ENCODE measurements at regions not wholly inside any gene's neighbourhood (a gene's known extent, or its start where the extent isn't known, plus 50 kb on each side); places are given as distances from the start of the nearest gene placed in this dataset.

- Histone ChIP-seq H3F3A (ENCODE audit: low read length, unreplicated experiment) (no peaks in the 10 kb centered on the region), H3K4me3 (ENCODE audit: low read length) (no peak overlapping the region), H3K27ac (ENCODE audit: low read length) (no peak overlapping the region), H3K27me3 (ENCODE audit: low read length) (peaks cover 18% of the 10 kb centered on the region; the same call in 1 of the 2 replicates), H4K20me1 (ENCODE audit: low read length) (no peaks in the 10 kb centered on the region), H3K4me2 (ENCODE audit: low read length) (no peak overlapping the region), H2AFZ (ENCODE audit: low read length) (no peak overlapping the region), H3K4me1 (ENCODE audit: insufficient read depth, low read length) (no peaks in the 10 kb centered on the region), H3K9ac (ENCODE audit: low read length) (no peak overlapping the region), H3K36me3 (ENCODE audit: low read depth, low read length) (no peaks in the 10 kb centered on the region), H3K9me2 (replicated peaks; ENCODE audit: low read length) (no peaks in the 10 kb centered on the region), H3K9me3 (ENCODE audit: low read length) (no peaks in the 10 kb centered on the region), H3K79me2 (ENCODE audit: low read length) (no peaks in the 10 kb centered on the region)
- ChIA-PET CTCF (no interaction called here), POLR2A (ENCODE audit: unreplicated experiment) (no interaction called here)
- BruUV-seq (replicated peaks) = no TSS peak
- no peak for DNase-seq
- intact Hi-C loops (cut with micrococcal nuclease) = no loop called here
- no peak for TF ChIP-seq CTCF (conservative IDR thresholded peaks at IDR 0.05; ENCODE audit: low read depth, low read length)
- no peak for ATAC-seq
Observed at GRCh38 chr9:108639696-108640095, 216.1 kb downstream of the ACTL7B start.

GRCh38 chr9:108639091-108639490, 216.7 kb downstream of the ACTL7B start:
- Histone ChIP-seq H2AFZ (ENCODE audit: low read length) (no peak overlapping the region), H3K9me3 (ENCODE audit: low read length) (no peaks in the 10 kb centered on the region), H3K27ac (ENCODE audit: low read length) (no peak overlapping the region), H3K4me2 (ENCODE audit: low read length) (no peak overlapping the region), H3F3A (ENCODE audit: low read length, unreplicated experiment) (no peaks in the 10 kb centered on the region), H3K9me2 (replicated peaks; ENCODE audit: low read length) (no peaks in the 10 kb centered on the region), H4K20me1 (ENCODE audit: low read length) (no peaks in the 10 kb centered on the region), H3K9ac (ENCODE audit: low read length) (no peak overlapping the region), H3K4me1 (ENCODE audit: insufficient read depth, low read length) (no peaks in the 10 kb centered on the region), H3K36me3 (ENCODE audit: low read depth, low read length) (no peaks in the 10 kb centered on the region), H3K4me3 (ENCODE audit: low read length) (no peak overlapping the region), H3K79me2 (ENCODE audit: low read length) (no peaks in the 10 kb centered on the region), H3K27me3 (ENCODE audit: low read length) (peaks cover 18% of the 10 kb centered on the region; the same call in 1 of the 2 replicates)
- POLR2A ChIA-PET (ENCODE audit: unreplicated experiment) = no interaction called here
- intact Hi-C loops (cut with micrococcal nuclease) = no loop called here
- no TSS peak for BruUV-seq (replicated peaks)
- ATAC-seq = no peak
- DNase-seq = no peak
- CTCF ChIA-PET = no interaction called here
- TF ChIP-seq CTCF (conservative IDR thresholded peaks at IDR 0.05; ENCODE audit: low read depth, low read length) = no peak
- no peak for TF ChIP-seq EZH2phosphoT487 (IDR thresholded peaks at IDR 0.05; ENCODE audit: borderline replicate concordance, low read length)
- no peak for TF ChIP-seq EZH2 (IDR thresholded peaks at IDR 0.05; ENCODE audit: low read length, unreplicated experiment)

- no TSS peak for BruUV-seq (replicated peaks)
- Histone ChIP-seq H4K20me1 (ENCODE audit: low read length) (no peaks in the 10 kb centered on the region), H3K4me3 (ENCODE audit: low read length) (no peak overlapping the region), H3K4me2 (ENCODE audit: low read length) (no peak overlapping the region), H2AFZ (ENCODE audit: low read length) (no peak overlapping the region), H3F3A (ENCODE audit: low read length, unreplicated experiment) (no peaks in the 10 kb centered on the region), H3K9me3 (ENCODE audit: low read length) (no peaks in the 10 kb centered on the region), H3K9ac (ENCODE audit: low read length) (no peak overlapping the region), H3K36me3 (ENCODE audit: low read depth, low read length) (no peaks in the 10 kb centered on the region), H3K9me2 (replicated peaks; ENCODE audit: low read length) (no peaks in the 10 kb centered on the region), H3K27me3 (ENCODE audit: low read length) (peaks cover 18% of the 10 kb centered on the region; the same call in 1 of the 2 replicates), H3K79me2 (ENCODE audit: low read length) (no peaks in the 10 kb centered on the region), H3K27ac (ENCODE audit: low read length) (no peak overlapping the region), H3K4me1 (ENCODE audit: insufficient read depth, low read length) (no peaks in the 10 kb centered on the region)
- DNase-seq (no peak), ATAC-seq (no peak)
- ChIA-PET CTCF (no interaction called here), POLR2A (ENCODE audit: unreplicated experiment) (no interaction called here)
- TF ChIP-seq EZH2 (IDR thresholded peaks at IDR 0.05; ENCODE audit: low read length, unreplicated experiment) = no peak
- no peak for TF ChIP-seq CTCF (conservative IDR thresholded peaks at IDR 0.05; ENCODE audit: low read depth, low read length)
- TF ChIP-seq EZH2phosphoT487 (IDR thresholded peaks at IDR 0.05; ENCODE audit: borderline replicate concordance, low read length) = no peak
- intact Hi-C loops (cut with micrococcal nuclease) = no loop called here
Observed at GRCh38 chr9:108637340-108637739, 218.4 kb downstream of the ACTL7B start.
